Fibroblast of the aortic adventitia (primary cell): ENCODE measurements at regions not wholly inside any gene's neighbourhood (a gene's known extent, or its start where the extent isn't known, plus 50 kb on each side); places are given as distances from the start of the nearest gene placed in this dataset.
A peak's percentile ranks its signal among the peaks of the same experiment; 100 is the strongest.
"Not testable (repeated sequence)": the region's sequence is repeated elsewhere in the genome, so short reads cannot be mapped to it uniquely, and the experiment has no call there.

Source experiments
- DNase-seq: peaks from one replicate; pipeline ENCODE4 v3.0.0-alpha.2; 2010; ENCODE audit warnings: low read depth
- H3K4me3 ChIP-seq: 2 replicates; pipeline ENCODE4 v1.5.1; 2011; ENCODE audit warnings: low read depth, mild to moderate bottlenecking, control low read depth, low read length, moderate library complexity
- CTCF ChIP-seq: IDR thresholded peaks from 2 replicates; pipeline ENCODE4 v1.5.1; 2011; ENCODE audit warnings: mild to moderate bottlenecking, low read length, control low read depth, inconsistent platforms; ENCODE audit not compliant: insufficient read depth

- no peak for DNase-seq
- no peak for TF ChIP-seq CTCF
These were observed 75.0 kb downstream of the TMEM237 start for GRCh38 chr2:201568217-201568820.

GRCh38 chr2:201559067-201559710, 84.1 kb downstream of the TMEM237 start:
- H3K4me3 ChIP-seq, result no peak overlapping the region
- no peak for TF ChIP-seq CTCF
- DNase-seq, result no peak

More at GRCh38 chr2:201568217-201568820, 75.0 kb downstream of the TMEM237 start:
- no peak overlapping the region for H3K4me3 ChIP-seq

- no peak for DNase-seq
- TF ChIP-seq CTCF, result no peak
- no peak overlapping the region for H3K4me3 ChIP-seq
These were observed 84.6 kb downstream of the TMEM237 start for GRCh38 chr2:201558665-201559064.

- no peak overlapping the region for H3K4me3 ChIP-seq
- DNase-seq, result no peak
- no peak for TF ChIP-seq CTCF
These were observed 85.1 kb downstream of the TMEM237 start for GRCh38 chr2:201558232-201558631.

- TF ChIP-seq CTCF, result no peak
- no peak overlapping the region for H3K4me3 ChIP-seq
- DNase-seq, result no peak
These were observed 91.4 kb downstream of the TMEM237 start for GRCh38 chr2:201551901-201552300.

GRCh38 chr2:201546576-201546975, 95.0 kb downstream of the STRADB start:
- no peak overlapping the region for H3K4me3 ChIP-seq
- no peak for TF ChIP-seq CTCF
- peak; percentile 47 for DNase-seq

GRCh38 chr2:201542291-201542690, 90.8 kb downstream of the STRADB start:
- TF ChIP-seq CTCF, result no peak
- DNase-seq, result no peak
- no peak overlapping the region for H3K4me3 ChIP-seq

- not testable (repeated sequence) for H3K4me3 ChIP-seq, DNase-seq
These were observed 87.7 kb downstream of the STRADB start for GRCh38 chr2:201539271-201539670.
